HepG2 (cell line): ENCODE measurements at regions not wholly inside any gene's neighbourhood (a gene's known extent, or its start where the extent isn't known, plus 50 kb on each side); places are given as distances from the start of the nearest gene placed in this dataset.

ENCODE experiments used
- ATAC-seq: fragments of 200-7000 bp; cut with Tn5 transposase; 3 replicates; pipeline ENCODE4 v1.9.1; 2020; ENCODE audit warnings: mild to moderate bottlenecking, moderate library complexity
- BruUV-seq: library from RNA; stranded (reverse); fragments of 400-500 nt; replicated peaks from 2 replicates; lab custom pipeline; 2021; lab: Mats Ljungman, UMichigan
- CTCF ChIA-PET: fragments of 300-600 bp; formaldehyde crosslinking; extraction: SDS; loops from one replicate; lab custom pipeline; 2021; ENCODE audit warnings: low total read pairs, inconsistent platforms, low intra/inter-chr PET ratio; lab: Yijun Ruan, JAX
- POLR2A ChIA-PET: fragments of 350-600 bp; sonication (Branson Sonifier 250); formaldehyde crosslinking; loops from one replicate; lab custom pipeline; 2020; ENCODE audit warnings: antibody characterized with exemption, inconsistent platforms; lab: Yijun Ruan, JAX
- DNase-seq: peaks from one replicate; pipeline ENCODE4 v3.0.0-alpha.2; 2015; ENCODE audit warnings: low spot score
- FAIRE-seq: peaks from 3 replicates; lab custom pipeline; 2011; peaks lifted over from hg19 to GRCh38; lab: Jason Lieb, UNC
- H2AFZ ChIP-seq: one replicate; pipeline ENCODE4 v1.6.1; 2011; ENCODE audit warnings: low read length, inconsistent platforms
- H3K27ac ChIP-seq: fragments of 300-600 bp; 3 replicates; pipeline ENCODE4 v1.8.0; 2011; ENCODE audit warnings: mixed run types, mild to moderate bottlenecking, mixed read lengths, low read length, inconsistent platforms; ENCODE audit not compliant: insufficient read depth; ENCODE audit errors: extremely low read length
- H3K27me3 ChIP-seq, 2 experiments: fragments of 200-600 bp in 1 of 2; 2 replicates in 1 of 2; 3 replicates in 1 of 2; pipeline versions ENCODE4 v1.6.0 to v1.8.0; 2011; ENCODE audit warnings: low read length in 2 of 2, mild to moderate bottlenecking in 2 of 2, moderate library complexity in 2 of 2, inconsistent platforms in 1 of 2; ENCODE audit not compliant: insufficient read depth in 2 of 2, control insufficient read depth in 1 of 2
- H3K36me3 ChIP-seq, 2 experiments: fragments of 200-600 bp in 1 of 2; replicated peaks in 1 of 2; 2 replicates in 1 of 2; 3 replicates in 1 of 2; pipeline versions ENCODE4 v1.5.1 to v1.8.0; 2011; ENCODE audit warnings: low read length in 2 of 2, inconsistent platforms in 1 of 2; ENCODE audit not compliant: insufficient read depth in 2 of 2, control insufficient read depth in 1 of 2
- H3K4me1 ChIP-seq: 2 replicates; pipeline ENCODE4 v1.5.1; 2012; ENCODE audit warnings: low read length, inconsistent platforms; ENCODE audit not compliant: insufficient read depth
- H3K4me2 ChIP-seq: 2 replicates; pipeline ENCODE4 v1.6.0; 2011; ENCODE audit warnings: low read depth, low read length, inconsistent platforms
- H3K4me3 ChIP-seq, 3 experiments: fragments of 200-600 bp in 1 of 3; sonication (generic), shearing (Covaris generic) in 1 of 3; replicated peaks in 1 of 3; 2 replicates each; pipeline ENCODE4 v1.5.1; 2011 to 2016; ENCODE audit warnings: low read length in 3 of 3, inconsistent platforms in 2 of 3, low read depth in 2 of 3, mild to moderate bottlenecking in 2 of 3, control low read depth in 1 of 3, mixed read lengths in 1 of 3; ENCODE audit not compliant: insufficient read depth in 1 of 3
- H3K79me2 ChIP-seq: one replicate; pipeline ENCODE4 v1.6.1; 2011; ENCODE audit warnings: low read length, inconsistent platforms; ENCODE audit not compliant: insufficient read depth
- H3K9ac ChIP-seq: 2 replicates; pipeline ENCODE4 v1.6.0; 2011; ENCODE audit warnings: mild to moderate bottlenecking, low read depth, low read length, inconsistent platforms; ENCODE audit not compliant: insufficient read depth
- H3K9me3 ChIP-seq: 2 replicates; pipeline ENCODE4 v1.5.1; 2012; ENCODE audit warnings: mild to moderate bottlenecking, low read length
- H4K20me1 ChIP-seq: 2 replicates; pipeline ENCODE4 v1.6.0; 2011; ENCODE audit warnings: inconsistent platforms, mild to moderate bottlenecking, low read length, moderate library complexity; ENCODE audit not compliant: insufficient read depth
- CCAR2 ChIP-seq: fragments of 200-400 bp; formaldehyde crosslinking; optimal IDR thresholded peaks from 2 replicates; pipeline ENCODE3; 2018; ENCODE audit warnings: low read depth, mild to moderate bottlenecking, low read length, moderate library complexity
- CHCHD3 ChIP-seq: sonication (generic); formaldehyde crosslinking; IDR thresholded peaks from 2 replicates; pipeline ENCODE4 v1.8.0; 2022; ENCODE audit warnings: mild to moderate bottlenecking, missing genetic modification reagents, moderate library complexity
- GABPA ChIP-seq, 2 experiments: IDR thresholded peaks; 2 replicates each; pipeline ENCODE4 v1.6.1; 2011 to 2016; ENCODE audit warnings: low read depth in 2 of 2, low read length in 1 of 2, missing biosample characterization in 1 of 2, missing genetic modification characterization in 1 of 2
- HOXA3 ChIP-seq: sonication (generic); formaldehyde crosslinking; IDR thresholded peaks from 2 replicates; pipeline ENCODE4 v1.5.0; 2020; ENCODE audit warnings: missing genetic modification reagents
- KLF15 ChIP-seq: sonication (generic); formaldehyde crosslinking; IDR thresholded peaks from 2 replicates; pipeline ENCODE4 v1.8.1; 2023; ENCODE audit warnings: borderline replicate concordance, mild to moderate bottlenecking, inconsistent platforms, missing genetic modification reagents, mixed read lengths
- SATB2 ChIP-seq: sonication (generic); formaldehyde crosslinking; IDR thresholded peaks from 2 replicates; pipeline ENCODE4 v1.5.0; 2020; ENCODE audit warnings: missing genetic modification reagents
- SMAD1 ChIP-seq: sonication (generic); formaldehyde crosslinking; IDR thresholded peaks from 2 replicates; pipeline ENCODE4 v1.4.0; 2020; ENCODE audit warnings: missing genetic modification reagents, low read depth, mild to moderate bottlenecking, borderline replicate concordance
- SRF ChIP-seq: IDR thresholded peaks from 2 replicates; pipeline ENCODE4 v1.6.1; 2011; ENCODE audit warnings: mild to moderate bottlenecking, low read depth, low read length, moderate library complexity
- TBL1XR1 ChIP-seq: fragments of 150-350 bp; IDR thresholded peaks from 2 replicates; pipeline ENCODE4 v1.6.1; 2014; ENCODE audit warnings: borderline replicate concordance, low read length; ENCODE audit not compliant: partially characterized antibody
- ZIK1 ChIP-seq: sonication (generic); formaldehyde crosslinking; IDR thresholded peaks from 2 replicates; pipeline ENCODE4 v1.5.0; 2020; ENCODE audit warnings: mild to moderate bottlenecking, low read depth, missing genetic modification reagents, borderline replicate concordance
- ZMYM3 ChIP-seq: sonication (generic); formaldehyde crosslinking; IDR thresholded peaks from 2 replicates; pipeline ENCODE4 v1.5.1; 2020; ENCODE audit warnings: mild to moderate bottlenecking, missing genetic modification reagents
- ZNF562 ChIP-seq: sonication (generic); formaldehyde crosslinking; IDR thresholded peaks from 2 replicates; pipeline ENCODE4 v1.8.0; 2022; ENCODE audit warnings: missing genetic modification reagents, borderline replicate concordance
- ZNF678 ChIP-seq: sonication (generic); formaldehyde crosslinking; IDR thresholded peaks from 2 replicates; pipeline ENCODE4 v1.4.0; 2020; ENCODE audit warnings: mild to moderate bottlenecking, missing genetic modification reagents
- ZNF75D ChIP-seq: sonication (generic); formaldehyde crosslinking; IDR thresholded peaks from 2 replicates; pipeline ENCODE4 v1.8.1; 2023; ENCODE audit warnings: missing genetic modification reagents, mild to moderate bottlenecking, borderline replicate concordance
- WGBS: methylation state at CpG from one replicate; pipeline ENCODE4 v1.1.6; 2017; ENCODE audit warnings: low lambda C conversion rate; 5-methylcytosine and 5-hydroxymethylcytosine counted together
- in situ Hi-C: cut with HindIII; loops from 2 replicates; pipeline ENCODE4 v1.10.0; 2017; ENCODE audit warnings: low pct_unique_long_range_greater_than_20kb; ENCODE audit not compliant: extremely low pct_ligation_motif_present
- intact Hi-C: fragments of 100-400 bp; cut with micrococcal nuclease; formaldehyde crosslinking; loops from one replicate; pipeline ENCODE4 v1.10.0; 2022; ENCODE audit not compliant: unreplicated experiment
- TF ChIP-seq, protein P1 (sequence below): sonication (generic); formaldehyde crosslinking; IDR thresholded peaks from 2 replicates; pipeline ENCODE4 v1.8.1; 2023; ENCODE audit warnings: mild to moderate bottlenecking, missing genetic modification reagents, borderline replicate concordance

DNA sequence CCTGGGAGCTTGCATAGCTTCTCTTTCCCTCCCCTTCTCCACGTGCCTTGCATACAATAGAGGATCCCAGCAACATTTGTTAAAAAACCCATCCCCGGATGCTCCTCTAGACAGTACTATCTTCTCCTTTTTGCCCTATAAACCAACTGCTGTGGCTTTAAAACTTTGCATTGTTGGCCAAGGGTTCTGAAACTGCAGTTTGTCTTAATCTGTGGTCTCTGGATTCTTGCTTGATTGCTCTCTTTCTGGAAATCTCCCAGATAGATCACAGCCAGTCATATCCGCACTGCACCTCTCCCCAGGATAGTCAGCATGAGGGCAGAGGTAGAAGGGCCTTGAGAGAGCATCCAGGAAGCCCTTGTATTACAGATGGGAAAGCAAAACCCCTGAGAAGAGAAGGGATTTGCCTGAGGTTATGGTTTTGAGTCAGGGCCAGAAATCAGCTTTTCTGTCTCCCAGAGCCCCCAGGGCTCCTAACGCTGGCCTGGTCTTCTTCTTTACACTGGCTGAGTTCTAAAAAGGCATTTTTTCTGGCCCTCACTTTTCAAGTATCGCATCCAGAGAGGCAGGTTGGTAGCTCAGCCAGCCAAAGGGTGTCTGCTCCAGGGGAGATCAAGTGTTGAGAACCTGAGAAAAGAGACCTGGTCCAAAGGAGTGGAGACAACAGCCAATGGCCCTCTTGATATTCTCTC lies 70.6 kb downstream of the ADM start:
- DNase-seq (no peak), ATAC-seq (no peak), FAIRE-seq (no peak)
- Histone ChIP-seq H3K36me3 (no peaks in the 10 kb centered on the region), H3K4me2 (no peak overlapping the region), H3K9me3 (no peaks in the 10 kb centered on the region), H3K27ac (no peak overlapping the region), H4K20me1 (no peaks in the 10 kb centered on the region), H3K4me3 (no peak overlapping the region), H3K27me3 (no peaks in the 10 kb centered on the region), H2AFZ (no peak overlapping the region), H3K9ac (no peak overlapping the region), H3K79me2 (no peaks in the 10 kb centered on the region), H3K4me1 (no peaks in the 10 kb centered on the region)
- TF ChIP-seq ZNF562 (CRISPR knock-in tag) (no peak), SATB2 (no peak), KLF15 (CRISPR knock-in tag) (no peak), CCAR2 (no peak), ZMYM3 (no peak), GABPA (IDR thresholded peaks at IDR 0.05; ENCODE audit: low read depth, low read length) (no peak), GABPA (CRISPR knock-in tag; IDR thresholded peaks at IDR 0.05; ENCODE audit: low read depth) (no peak)
- intact Hi-C loops, result no loop called here
- in situ Hi-C loops, result no loop called here
- 44% methylated on average over 5 of the region's 5 CpGs for WGBS
- POLR2A ChIA-PET, result no interaction called here
- CTCF ChIA-PET, result no interaction called here
- no TSS peak for BruUV-seq

DNA sequence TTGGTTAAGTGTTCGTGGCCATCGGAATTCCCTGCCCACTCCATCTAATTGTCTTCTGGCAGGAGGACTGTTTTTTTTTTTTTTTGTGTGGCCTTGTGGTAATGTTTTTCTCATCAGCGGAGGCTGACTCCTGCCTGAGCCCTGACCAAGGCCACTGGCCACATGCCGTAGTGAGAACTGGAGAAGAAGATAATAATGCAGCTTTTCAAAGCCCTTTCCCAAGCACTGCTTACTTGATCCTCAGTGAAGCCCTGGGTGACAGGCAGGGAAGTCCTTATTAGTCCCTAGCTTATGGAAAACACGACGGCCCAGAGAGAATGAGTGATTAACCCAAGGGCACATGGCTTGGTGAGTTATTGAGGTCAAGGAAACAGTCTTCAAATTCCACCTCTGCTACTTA lies 71.2 kb downstream of the ADM start:
- 0 out of 5 replicates have a peak, but pooled peaks cover 0 to 2% of the 10 kb centered on the region in 2 experiments for H3K27me3 ChIP-seq
- H3K4me1 ChIP-seq, result no peaks in the 10 kb centered on the region
- H3K4me2 ChIP-seq, result no peak overlapping the region
- 64% methylated on average over 6 of the region's 6 CpGs for WGBS
- H3K9ac ChIP-seq, result no peak overlapping the region
- intact Hi-C loops (no loop called here), in situ Hi-C loops (no loop called here)
- H4K20me1 ChIP-seq, result no peaks in the 10 kb centered on the region
- no peaks in the 10 kb centered on the region for H3K9me3 ChIP-seq
- no peak overlapping the region for H3K27ac ChIP-seq
- POLR2A ChIA-PET, result no interaction called here
- no TSS peak for BruUV-seq
- H3K4me3 ChIP-seq, result no peak overlapping the region
- CTCF ChIA-PET, result no interaction called here
- no peak overlapping the region for H2AFZ ChIP-seq
- DNase-seq (no peak), ATAC-seq (no peak), FAIRE-seq (no peak)
- H3K79me2 ChIP-seq, result no peaks in the 10 kb centered on the region
- H3K36me3 ChIP-seq, result no peaks in the 10 kb centered on the region
- TF ChIP-seq TBL1XR1 (no peak), CHCHD3 (CRISPR knock-in tag) (no peak), SRF (no peak), HOXA3 (CRISPR knock-in tag) (no peak), ZNF678 (no peak), ZIK1 (CRISPR knock-in tag) (no peak), SMAD1 (CRISPR knock-in tag) (no peak), ZNF75D (CRISPR knock-in tag) (no peak)
- TF ChIP-seq, protein P1, sequence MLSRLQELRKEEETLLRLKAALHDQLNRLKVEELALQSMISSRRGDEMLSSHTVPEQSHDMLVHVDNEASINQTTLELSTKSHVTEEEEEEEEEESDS, result no peak
